Body of pancreas (tissue), 4 donors: ENCODE measurements at regions not wholly inside any gene's neighbourhood (a gene's known extent, or its start where the extent isn't known, plus 50 kb on each side); places are given as distances from the start of the nearest gene placed in this dataset.

Source experiments
- ATAC-seq: fragments of 150-250 bp; one replicate; pipeline ENCODE4 v1.9.1; 2016
- DNase-seq, 4 donors: peaks; one replicate each; pipeline ENCODE4 v3.0.0-alpha.2; 2019
- H3K27ac ChIP-seq, 4 donors: fragments of 200-600 bp; sonication (generic); 1 replicate in 3 of 4; 2 replicates in 1 of 4; pipeline versions ENCODE4 v1.5.1 to v1.6.1; 2016 to 2019; ENCODE audit warnings: mild to moderate bottlenecking in 1 of 4, mixed read lengths in 1 of 4, moderate library complexity in 1 of 4
- H3K27me3 ChIP-seq, 2 donors: fragments of 200-600 bp; sonication (generic); one replicate each; pipeline ENCODE4 v1.6.0; 2016; ENCODE audit warnings: mild to moderate bottlenecking in 1 of 2
- H3K36me3 ChIP-seq, 2 donors: fragments of 200-600 bp; sonication (generic); replicated peaks in 1 of 2; 2 replicates each; pipeline ENCODE4 v1.5.1; 2016; ENCODE audit warnings: low read depth in 2 of 2; ENCODE audit not compliant: insufficient read depth in 1 of 2
- H3K4me1 ChIP-seq: fragments of 200-600 bp; sonication (generic); one replicate; pipeline ENCODE4 v1.6.0; 2016
- H3K4me3 ChIP-seq, 2 donors: fragments of 200-600 bp; sonication (generic); 1 replicate in 1 of 2; 2 replicates in 1 of 2; pipeline ENCODE4 v1.5.1; 2016 to 2019
- H3K9me3 ChIP-seq, 3 donors: fragments of 200-600 bp; sonication (generic); 1 replicate in 2 of 3; 2 replicates in 1 of 3; pipeline ENCODE4 v1.5.1; 2016
- CTCF ChIP-seq, 7 experiments: fragments of 450-650 bp in 4 of 7; fragments of 200-600 bp in 3 of 7; sonication (generic) in 3 of 7; IDR thresholded peaks; one replicate each; pipeline ENCODE4 v1.5.1; 2016 to 2019; ENCODE audit warnings: antibody characterized with exemption in 7 of 7
- POLR2A ChIP-seq, 3 donors: fragments of 450-650 bp; IDR thresholded peaks; one replicate each; pipeline ENCODE4 v1.6.1; 2016; ENCODE audit warnings: antibody characterized with exemption in 3 of 3, mild to moderate bottlenecking in 2 of 3
- WGBS, 2 donors: methylation state at CpG; one replicate each; pipeline ENCODE4 v1.1.5; 2017; 5-methylcytosine and 5-hydroxymethylcytosine counted together
- intact Hi-C: fragments of 100-400 bp; cut with DNase I; formaldehyde crosslinking; loops from one replicate; pipeline ENCODE4 v1.15.1; 2023

- Histone ChIP-seq H3K4me1 (no peaks in the 10 kb centered on the region), H3K27ac (no peak overlapping the region), H3K4me3 (no peak overlapping the region), H3K9me3 (no peaks in the 10 kb centered on the region), H3K27me3 (no peaks in the 10 kb centered on the region), H3K36me3 (no peaks in the 10 kb centered on the region)
- TF ChIP-seq POLR2A (IDR thresholded peaks at IDR 0.05) (no peak), CTCF (IDR thresholded peaks at IDR 0.05) (no peak)
- 57 to 84% methylated on average over 6 to 10 of the region's 10 CpGs for WGBS, 2 donors
- ATAC-seq (no peak), DNase-seq (no peak)
- intact Hi-C loops = no loop called here
Observed at GRCh38 chr10:129369566-129369965, 97.5 kb upstream of the MGMT start.

GRCh38 chr10:129371541-129371940 is 95.5 kb upstream of the MGMT start:
- H3K27me3 ChIP-seq = no peaks in the 10 kb centered on the region
- TF ChIP-seq CTCF (IDR thresholded peaks at IDR 0.05) = no peak
- no peak for TF ChIP-seq POLR2A (IDR thresholded peaks at IDR 0.05)
- no peaks in the 10 kb centered on the region for H3K9me3 ChIP-seq
- H3K36me3 ChIP-seq = no peaks in the 10 kb centered on the region
- ATAC-seq (no peak), DNase-seq (no peak)
- intact Hi-C loops = no loop called here
- no peak overlapping the region for H3K4me3 ChIP-seq
- WGBS, 2 donors = 42 to 50% methylated on average over 7 of the region's 7 CpGs
- H3K27ac ChIP-seq = no peak overlapping the region
- H3K4me1 ChIP-seq = no peaks in the 10 kb centered on the region

- WGBS, 2 donors = 50 to 75% methylated on average over 9 of the region's 9 CpGs
- DNase-seq = no peak
Observed at GRCh38 chr10:129372172-129372571, 94.9 kb upstream of the MGMT start.

GRCh38 chr10:129373231-129373630 is 93.8 kb upstream of the MGMT start:
- no peak for TF ChIP-seq POLR2A (IDR thresholded peaks at IDR 0.05)
- TF ChIP-seq CTCF (IDR thresholded peaks at IDR 0.05) = no peak
- DNase-seq (no peak), ATAC-seq (no peak)
- H3K4me1 ChIP-seq = no peaks in the 10 kb centered on the region
- H3K4me3 ChIP-seq = no peak overlapping the region
- no peaks in the 10 kb centered on the region for H3K9me3 ChIP-seq
- intact Hi-C loops = no loop called here
- H3K27me3 ChIP-seq = no peaks in the 10 kb centered on the region
- H3K36me3 ChIP-seq = no peaks in the 10 kb centered on the region
- H3K27ac ChIP-seq = no peak overlapping the region
- 71 to 72% methylated on average over 12 of the region's 12 CpGs for WGBS, 2 donors

More at GRCh38 chr10:129372172-129372571, 94.9 kb upstream of the MGMT start:
- Histone ChIP-seq H3K4me3 (no peak overlapping the region), H3K27me3 (no peaks in the 10 kb centered on the region), H3K9me3 (no peaks in the 10 kb centered on the region), H3K36me3 (no peaks in the 10 kb centered on the region), H3K27ac (no peak overlapping the region), H3K4me1 (no peaks in the 10 kb centered on the region)
- no peak for TF ChIP-seq CTCF (IDR thresholded peaks at IDR 0.05)
- no peak for TF ChIP-seq POLR2A (IDR thresholded peaks at IDR 0.05)
- no peak for ATAC-seq
- intact Hi-C loops = no loop called here

- H3K27me3 ChIP-seq = no peaks in the 10 kb centered on the region
- intact Hi-C loops = no loop called here
- no peaks in the 10 kb centered on the region for H3K9me3 ChIP-seq
- H3K36me3 ChIP-seq = no peaks in the 10 kb centered on the region
- no peak overlapping the region for H3K4me3 ChIP-seq
- no peak overlapping the region for H3K27ac ChIP-seq
- no peaks in the 10 kb centered on the region for H3K4me1 ChIP-seq
- no peak for TF ChIP-seq CTCF (IDR thresholded peaks at IDR 0.05)
- TF ChIP-seq POLR2A (IDR thresholded peaks at IDR 0.05) = no peak
- DNase-seq (no peak), ATAC-seq (no peak)
- WGBS, 2 donors = 69 to 74% methylated on average over 9 to 11 of the region's 12 CpGs
Observed at GRCh38 chr10:129373718-129374117, 93.3 kb upstream of the MGMT start.
